HG03095 (cell line): ENCODE measurements at regions not wholly inside any gene's neighbourhood (a gene's known extent, or its start where the extent isn't known, plus 50 kb on each side); places are given as distances from the start of the nearest gene placed in this dataset.

Experiments used
- ATAC-seq: cut with Tn5 transposase; IDR thresholded peaks from one replicate; pipeline ENCODE4 v1.9.1; 2021; ENCODE audit warnings: moderate library complexity; ENCODE audit not compliant: unreplicated experiment

- ATAC-seq = no peak
Measured at GRCh38 chr11:11016943-11017342, 159.1 kb upstream of the ZBED5 start.

- ATAC-seq = no peak
Measured at GRCh38 chr11:11016068-11016467, 158.2 kb upstream of the ZBED5 start.

- no peak for ATAC-seq
Measured at GRCh38 chr11:11011617-11012016, 153.8 kb upstream of the ZBED5 start.

GRCh38 chr11:11010624-11011127, 152.8 kb upstream of the ZBED5 start:
- ATAC-seq = no peak

GRCh38 chr11:11009179-11009578, 151.3 kb upstream of the ZBED5 start:
- ATAC-seq = no peak

- ATAC-seq = no peak
Measured at GRCh38 chr11:11004069-11004468, 146.2 kb upstream of the ZBED5 start.

- no peak for ATAC-seq
Measured at GRCh38 chr11:11003226-11003625, 145.4 kb upstream of the ZBED5 start.

- ATAC-seq = no peak
Measured at GRCh38 chr11:11000579-11001283, 142.9 kb upstream of the ZBED5 start.

GRCh38 chr11:10998674-10999073, 140.8 kb upstream of the ZBED5 start:
- no peak for ATAC-seq

GRCh38 chr11:10996678-10997077, 138.8 kb upstream of the ZBED5 start:
- ATAC-seq = no peak

GRCh38 chr11:10993640-10994039, 135.8 kb upstream of the ZBED5 start:
- ATAC-seq = no peak

- no peak for ATAC-seq
Measured at GRCh38 chr11:10993186-10993585, 135.3 kb upstream of the ZBED5 start.

GRCh38 chr11:10991393-10991792, 133.5 kb upstream of the ZBED5 start:
- no peak for ATAC-seq

- no peak for ATAC-seq
Measured at GRCh38 chr11:10990637-10991193, 132.9 kb upstream of the ZBED5 start.

GRCh38 chr11:10990160-10990559, 132.3 kb upstream of the ZBED5 start:
- no peak for ATAC-seq

GRCh38 chr11:10986006-10986405, 128.2 kb upstream of the ZBED5 start:
- no peak for ATAC-seq

- no peak for ATAC-seq
Measured at GRCh38 chr11:10984742-10985141, 126.9 kb upstream of the ZBED5 start.

- no peak for ATAC-seq
Measured at GRCh38 chr11:10984250-10984649, 126.4 kb upstream of the ZBED5 start.

- no peak for ATAC-seq
Measured at GRCh38 chr11:10982704-10983510, 125.1 kb upstream of the ZBED5 start.

GRCh38 chr11:10979529-10979928, 121.7 kb upstream of the ZBED5 start:
- ATAC-seq = no peak

GRCh38 chr11:10978198-10978597, 120.3 kb upstream of the ZBED5 start:
- no peak for ATAC-seq

GRCh38 chr11:10975287-10975721, 117.5 kb upstream of the ZBED5 start:
- ATAC-seq = no peak
